SU-DHL-6 (cell line): ENCODE measurements at regions not wholly inside any gene's neighbourhood (a gene's known extent, or its start where the extent isn't known, plus 50 kb on each side); places are given as distances from the start of the nearest gene placed in this dataset.

Source experiments
- H2AFZ ChIP-seq: fragments of 200-600 bp; sonication (generic); 2 replicates; pipeline ENCODE4 v1.6.1; 2014; ENCODE audit warnings: low read depth, mild to moderate bottlenecking, moderate library complexity, mixed read lengths, antibody characterized with exemption, low read length; ENCODE audit not compliant: severe bottlenecking
- H3F3A ChIP-seq: fragments of 200-600 bp; shearing (Covaris generic); 2 replicates; pipeline ENCODE4 v1.6.0; 2016; ENCODE audit warnings: antibody characterized with exemption, mild to moderate bottlenecking; ENCODE audit not compliant: insufficient read depth
- H3K27ac ChIP-seq: fragments of 200-600 bp; sonication (generic); 2 replicates; pipeline ENCODE4 v1.5.1; 2016; ENCODE audit warnings: low read depth, mild to moderate bottlenecking, low read length, moderate library complexity, mixed read lengths
- H3K27me3 ChIP-seq: fragments of 200-600 bp; sonication (generic), shearing (Covaris generic); 2 replicates; pipeline ENCODE4 v1.6.0; 2014; ENCODE audit warnings: mild to moderate bottlenecking, low read length
- H3K36me3 ChIP-seq: fragments of 200-600 bp; sonication (generic); 2 replicates; pipeline ENCODE4 v1.6.1; 2014; ENCODE audit warnings: mild to moderate bottlenecking, low read length, mixed read lengths
- H3K4me2 ChIP-seq: fragments of 300-600, 200-600 bp; shearing (Covaris generic), sonication (generic); 2 replicates; pipeline ENCODE4 v1.6.0; 2014; ENCODE audit warnings: low read length, low read depth, mild to moderate bottlenecking; ENCODE audit not compliant: poor library complexity, severe bottlenecking
- H3K4me3 ChIP-seq: fragments of 200-600 bp; sonication (generic); 2 replicates; pipeline ENCODE4 v1.5.1; 2014; ENCODE audit warnings: antibody characterized with exemption, low read length, mild to moderate bottlenecking, mixed read lengths; ENCODE audit not compliant: insufficient read depth, poor library complexity, severe bottlenecking
- H3K79me2 ChIP-seq: fragments of 200-600 bp; sonication (generic); 2 replicates; pipeline ENCODE4 v1.6.1; 2014; ENCODE audit warnings: mild to moderate bottlenecking, low read length, moderate library complexity; ENCODE audit not compliant: insufficient read depth
- H3K9ac ChIP-seq: fragments of 200-600 bp; sonication (generic); 2 replicates; pipeline ENCODE4 v1.7.0; 2014; ENCODE audit warnings: mild to moderate bottlenecking, low read length
- H3K9me2 ChIP-seq: fragments of 200-600 bp; sonication (generic); replicated peaks from 2 replicates; pipeline ENCODE4 v1.6.1; 2014; ENCODE audit warnings: low read length; ENCODE audit not compliant: insufficient read depth
- H3K9me3 ChIP-seq: fragments of 200-600 bp; sonication (generic); 2 replicates; pipeline ENCODE4 v1.6.1; 2014; ENCODE audit warnings: low read length, mixed read lengths; ENCODE audit not compliant: insufficient read depth
- H4K20me1 ChIP-seq: fragments of 200-600 bp; sonication (generic); 2 replicates; pipeline ENCODE4 v1.6.1; 2014; ENCODE audit warnings: low read depth, mild to moderate bottlenecking, antibody characterized with exemption, low read length, moderate library complexity, mixed read lengths
- EZH2phosphoT487 ChIP-seq: fragments of 200-600 bp; sonication (generic), shearing (Covaris generic); conservative IDR thresholded peaks from 2 replicates; pipeline ENCODE4 v1.6.1; 2018; ENCODE audit warnings: mild to moderate bottlenecking, antibody characterized with exemption, low read length, moderate library complexity, mixed read lengths
- TF ChIP-seq, protein P1 (sequence below): fragments of 200-600 bp; sonication (generic); IDR thresholded peaks from one replicate; pipeline ENCODE4 v1.5.1; 2017; ENCODE audit warnings: antibody characterized with exemption, mild to moderate bottlenecking, low read length, moderate library complexity; ENCODE audit not compliant: insufficient read depth, poor library complexity, severe bottlenecking

DNA sequence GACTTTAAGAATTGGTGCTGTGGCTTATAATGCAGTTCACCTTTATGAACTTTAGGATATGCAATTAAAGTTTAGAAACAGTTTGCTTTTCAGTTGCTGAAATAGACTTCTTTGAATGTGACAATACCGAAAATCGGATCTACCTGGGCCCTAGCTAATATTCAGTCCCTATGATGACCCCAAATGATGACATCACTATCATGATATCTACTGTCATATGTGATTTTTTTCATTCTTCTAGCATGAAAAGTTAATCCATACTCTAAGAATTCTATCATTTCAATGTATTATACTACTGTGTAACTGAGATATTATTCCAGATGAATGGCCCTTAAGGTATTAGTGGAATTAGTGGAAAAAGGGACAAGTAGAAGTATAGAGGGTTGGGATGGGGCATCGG lies 487.2 kb upstream of the TUSC1 start:
- Histone ChIP-seq H3F3A (no peaks in the 10 kb centered on the region), H3K27me3 (no peaks in the 10 kb centered on the region), H3K4me2 (no peak overlapping the region), H4K20me1 (no peaks in the 10 kb centered on the region), H3K9me3 (no peaks in the 10 kb centered on the region), H2AFZ (no peak overlapping the region), H3K9ac (no peak overlapping the region), H3K9me2 (no peaks in the 10 kb centered on the region), H3K36me3 (no peaks in the 10 kb centered on the region), H3K79me2 (no peaks in the 10 kb centered on the region), H3K27ac (no peak overlapping the region), H3K4me3 (no peak overlapping the region)
- TF ChIP-seq, protein P1, sequence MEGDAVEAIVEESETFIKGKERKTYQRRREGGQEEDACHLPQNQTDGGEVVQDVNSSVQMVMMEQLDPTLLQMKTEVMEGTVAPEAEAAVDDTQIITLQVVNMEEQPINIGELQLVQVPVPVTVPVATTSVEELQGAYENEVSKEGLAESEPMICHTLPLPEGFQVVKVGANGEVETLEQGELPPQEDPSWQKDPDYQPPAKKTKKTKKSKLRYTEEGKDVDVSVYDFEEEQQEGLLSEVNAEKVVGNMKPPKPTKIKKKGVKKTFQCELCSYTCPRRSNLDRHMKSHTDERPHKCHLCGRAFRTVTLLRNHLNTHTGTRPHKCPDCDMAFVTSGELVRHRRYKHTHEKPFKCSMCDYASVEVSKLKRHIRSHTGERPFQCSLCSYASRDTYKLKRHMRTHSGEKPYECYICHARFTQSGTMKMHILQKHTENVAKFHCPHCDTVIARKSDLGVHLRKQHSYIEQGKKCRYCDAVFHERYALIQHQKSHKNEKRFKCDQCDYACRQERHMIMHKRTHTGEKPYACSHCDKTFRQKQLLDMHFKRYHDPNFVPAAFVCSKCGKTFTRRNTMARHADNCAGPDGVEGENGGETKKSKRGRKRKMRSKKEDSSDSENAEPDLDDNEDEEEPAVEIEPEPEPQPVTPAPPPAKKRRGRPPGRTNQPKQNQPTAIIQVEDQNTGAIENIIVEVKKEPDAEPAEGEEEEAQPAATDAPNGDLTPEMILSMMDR = no peak
- TF ChIP-seq EZH2phosphoT487 = no peak

DNA sequence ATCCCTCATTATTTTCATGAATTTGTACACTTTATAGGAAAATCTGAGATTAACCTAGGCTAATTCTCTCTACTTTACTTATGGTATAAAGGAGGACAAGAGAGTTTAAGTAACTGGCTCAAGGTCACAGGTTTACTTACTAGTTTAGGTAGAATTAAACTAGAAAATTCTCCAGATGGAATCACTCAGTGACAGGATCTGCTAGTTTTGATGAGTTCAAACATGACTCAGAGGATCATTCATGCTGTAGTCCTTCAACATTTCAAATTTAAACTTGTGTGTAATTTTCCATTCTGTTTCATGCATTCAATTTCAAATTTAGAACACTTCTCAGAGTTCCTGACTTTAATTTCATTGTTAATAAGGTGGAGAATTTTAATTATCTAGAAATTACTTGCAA lies 485.7 kb upstream of the TUSC1 start:
- Histone ChIP-seq H3K9ac (no peak overlapping the region), H3K9me2 (no peaks in the 10 kb centered on the region), H3K4me2 (no peak overlapping the region), H2AFZ (no peak overlapping the region), H3K4me3 (no peak overlapping the region), H3K79me2 (no peaks in the 10 kb centered on the region), H3K9me3 (no peaks in the 10 kb centered on the region), H3K27ac (no peak overlapping the region), H3K36me3 (no peaks in the 10 kb centered on the region), H3F3A (no peaks in the 10 kb centered on the region), H4K20me1 (no peaks in the 10 kb centered on the region), H3K27me3 (no peaks in the 10 kb centered on the region)
- TF ChIP-seq, protein P1 = no peak
- TF ChIP-seq EZH2phosphoT487 = no peak

DNA sequence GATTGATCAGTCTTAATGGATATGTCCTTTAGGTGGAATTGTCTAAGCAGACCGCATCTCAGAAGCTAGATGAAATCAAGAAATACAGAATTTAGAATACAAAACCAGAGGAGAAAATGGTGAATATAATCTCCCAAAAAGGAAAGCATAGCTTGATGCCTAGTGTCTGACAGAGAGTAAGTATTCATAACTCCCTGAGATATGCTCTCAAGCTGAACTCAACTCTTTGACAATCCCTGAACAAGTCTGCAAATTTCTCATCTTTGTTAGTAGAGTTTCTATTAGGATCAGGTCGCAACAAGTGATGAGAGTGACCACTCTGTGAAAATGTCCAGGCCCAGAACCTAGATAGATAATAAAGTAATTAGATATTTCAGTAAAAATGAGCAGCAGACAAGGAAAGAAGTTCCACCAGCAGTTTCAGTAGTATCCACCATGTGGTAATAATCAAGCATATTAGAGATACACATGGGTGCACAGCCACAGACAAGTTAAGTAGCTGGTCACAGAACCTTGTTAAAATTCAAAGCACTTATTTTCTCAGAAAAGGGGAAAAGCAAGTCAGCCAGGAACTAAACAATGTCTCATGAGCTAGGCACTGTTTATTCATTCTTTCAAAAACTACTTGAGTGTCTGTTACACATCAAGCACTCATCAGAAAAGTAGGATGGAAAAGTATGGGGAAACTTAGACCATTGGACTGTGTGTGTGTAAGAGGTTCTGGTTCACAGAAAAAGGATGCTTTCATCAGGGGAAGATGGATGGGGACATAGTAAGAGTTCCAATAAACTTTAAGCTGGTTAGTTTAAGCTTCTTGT lies 481.5 kb upstream of the TUSC1 start:
- H2AFZ ChIP-seq = no peak overlapping the region
- H3K79me2 ChIP-seq = no peaks in the 10 kb centered on the region
- H3F3A ChIP-seq = no peaks in the 10 kb centered on the region
- H3K36me3 ChIP-seq = no peaks in the 10 kb centered on the region
- H3K27me3 ChIP-seq = no peaks in the 10 kb centered on the region
- H3K4me3 ChIP-seq = no peak overlapping the region
- no peak overlapping the region for H3K9ac ChIP-seq
- TF ChIP-seq, protein P1 = no peak
- no peak for TF ChIP-seq EZH2phosphoT487
- no peak overlapping the region for H3K27ac ChIP-seq
- H3K9me3 ChIP-seq = no peaks in the 10 kb centered on the region
- H3K9me2 ChIP-seq = no peaks in the 10 kb centered on the region
- H3K4me2 ChIP-seq = no peak overlapping the region
- no peaks in the 10 kb centered on the region for H4K20me1 ChIP-seq
